DOHH2 (cell line): ENCODE measurements at regions not wholly inside any gene's neighbourhood (a gene's known extent, or its start where the extent isn't known, plus 50 kb on each side); places are given as distances from the start of the nearest gene placed in this dataset.

Source experiments
- H3F3A ChIP-seq: fragments of 200-600 bp; sonication (generic), shearing (Covaris generic); 2 replicates; pipeline ENCODE4 v1.6.0; 2016; ENCODE audit warnings: antibody characterized with exemption, mild to moderate bottlenecking; ENCODE audit not compliant: control insufficient read depth, insufficient read depth
- H3K27ac ChIP-seq: fragments of 200-600 bp; sonication (generic); 2 replicates; pipeline ENCODE4 v1.5.1; 2014; ENCODE audit warnings: low read depth, mild to moderate bottlenecking, low read length, moderate library complexity
- H3K27me3 ChIP-seq: fragments of 200-600 bp; sonication (generic); 2 replicates; pipeline ENCODE4 v1.6.1; 2014; ENCODE audit warnings: mild to moderate bottlenecking, low read length, mixed read lengths; ENCODE audit not compliant: control insufficient read depth
- H3K36me3 ChIP-seq: fragments of 200-600 bp; sonication (generic); 2 replicates; pipeline ENCODE4 v1.6.1; 2014; ENCODE audit warnings: mild to moderate bottlenecking, low read length, moderate library complexity, mixed read lengths; ENCODE audit not compliant: control insufficient read depth
- H3K4me1 ChIP-seq: fragments of 200-600 bp; sonication (generic); 2 replicates; pipeline ENCODE4 v1.6.1; 2014; ENCODE audit warnings: mild to moderate bottlenecking, low read length, mixed read lengths; ENCODE audit not compliant: control insufficient read depth
- H3K4me2 ChIP-seq: fragments of 200-600 bp; sonication (generic); 2 replicates; pipeline ENCODE4 v1.6.0; 2014; ENCODE audit warnings: mild to moderate bottlenecking, low read length, moderate library complexity
- H3K4me3 ChIP-seq: fragments of 200-600 bp; sonication (generic); 2 replicates; pipeline ENCODE4 v1.5.1; 2014; ENCODE audit warnings: mild to moderate bottlenecking, low read length, mixed read lengths
- H3K79me2 ChIP-seq: fragments of 200-600 bp; sonication (generic); 2 replicates; pipeline ENCODE4 v1.6.1; 2014; ENCODE audit warnings: mild to moderate bottlenecking, low read length, mixed read lengths; ENCODE audit not compliant: control insufficient read depth
- H3K9me2 ChIP-seq: fragments of 200-600 bp; sonication (generic); replicated peaks from 2 replicates; pipeline ENCODE4 v1.6.1; 2014; ENCODE audit warnings: mild to moderate bottlenecking, low read length, mixed read lengths; ENCODE audit not compliant: control insufficient read depth
- H3K9me3 ChIP-seq: fragments of 200-600 bp; sonication (generic); 2 replicates; pipeline ENCODE4 v1.6.1; 2014; ENCODE audit warnings: antibody characterized with exemption, low read length, mixed read lengths; ENCODE audit not compliant: control insufficient read depth, insufficient read depth
- H4K20me1 ChIP-seq: fragments of 200-600 bp; sonication (generic); 2 replicates; pipeline ENCODE4 v1.6.0; 2014; ENCODE audit warnings: low read depth, mild to moderate bottlenecking, antibody characterized with exemption, low read length, moderate library complexity; ENCODE audit not compliant: control insufficient read depth, insufficient read depth
- CTCF ChIP-seq: fragments of 200-600 bp; sonication (generic); IDR thresholded peaks from one replicate; pipeline ENCODE4 v1.5.1; 2014; ENCODE audit warnings: antibody characterized with exemption, mild to moderate bottlenecking, low read depth, low read length; ENCODE audit not compliant: poor library complexity, severe bottlenecking
- EZH2phosphoT487 ChIP-seq: fragments of 200-600 bp; sonication (generic); IDR thresholded peaks from 2 replicates; pipeline ENCODE4 v1.6.1; 2017; ENCODE audit warnings: borderline replicate concordance, mild to moderate bottlenecking, antibody characterized with exemption, low read length, moderate library complexity, mixed read lengths

GRCh38 chr2:226185616-226186211 lies 613.9 kb downstream of the IRS1 start:
- no peaks in the 10 kb centered on the region for H3F3A ChIP-seq
- H3K4me3 ChIP-seq: no peak overlapping the region
- no peaks in the 10 kb centered on the region for H3K36me3 ChIP-seq
- no peaks in the 10 kb centered on the region for H4K20me1 ChIP-seq
- no peaks in the 10 kb centered on the region for H3K4me1 ChIP-seq
- no peaks in the 10 kb centered on the region for H3K79me2 ChIP-seq
- H3K4me2 ChIP-seq: no peak overlapping the region
- no peaks in the 10 kb centered on the region for H3K27me3 ChIP-seq
- TF ChIP-seq EZH2phosphoT487 (no peak), CTCF (no peak)
- H3K9me3 ChIP-seq: no peaks in the 10 kb centered on the region
- no peak overlapping the region for H3K27ac ChIP-seq
- no peaks in the 10 kb centered on the region for H3K9me2 ChIP-seq

- H3K4me2 ChIP-seq: no peak overlapping the region
- H3K9me2 ChIP-seq: no peaks in the 10 kb centered on the region
- H3K27me3 ChIP-seq: no peaks in the 10 kb centered on the region
- no peaks in the 10 kb centered on the region for H3K79me2 ChIP-seq
- H3K9me3 ChIP-seq: no peaks in the 10 kb centered on the region
- no peak overlapping the region for H3K27ac ChIP-seq
- H3K4me1 ChIP-seq: no peaks in the 10 kb centered on the region
- H4K20me1 ChIP-seq: no peaks in the 10 kb centered on the region
- no peaks in the 10 kb centered on the region for H3F3A ChIP-seq
- TF ChIP-seq CTCF: no peak
- TF ChIP-seq EZH2phosphoT487: no peak
- no peak overlapping the region for H3K4me3 ChIP-seq
- H3K36me3 ChIP-seq: no peaks in the 10 kb centered on the region
These were observed 614.5 kb downstream of the IRS1 start for GRCh38 chr2:226184940-226185615.

GRCh38 chr2:226184540-226184939 lies 615.1 kb downstream of the IRS1 start:
- no peak for TF ChIP-seq EZH2phosphoT487
- no peak for TF ChIP-seq CTCF
- H3K9me2 ChIP-seq: no peaks in the 10 kb centered on the region
- H3K4me3 ChIP-seq: no peak overlapping the region
- no peak overlapping the region for H3K4me2 ChIP-seq
- H3K27me3 ChIP-seq: no peaks in the 10 kb centered on the region
- no peaks in the 10 kb centered on the region for H3F3A ChIP-seq
- H3K36me3 ChIP-seq: no peaks in the 10 kb centered on the region
- no peaks in the 10 kb centered on the region for H4K20me1 ChIP-seq
- H3K79me2 ChIP-seq: no peaks in the 10 kb centered on the region
- H3K4me1 ChIP-seq: no peaks in the 10 kb centered on the region
- H3K9me3 ChIP-seq: no peaks in the 10 kb centered on the region
- H3K27ac ChIP-seq: no peak overlapping the region
